PC-3 (cell line): ENCODE measurements at regions not wholly inside any gene's neighbourhood (a gene's known extent, or its start where the extent isn't known, plus 50 kb on each side); places are given as distances from the start of the nearest gene placed in this dataset.

Experiments
- ATAC-seq: fragments of 200-7000 bp; cut with Tn5 transposase; 2 replicates; pipeline ENCODE4 v1.9.1; 2020; ENCODE audit warnings: mild to moderate bottlenecking, moderate library complexity
- BruUV-seq: library from RNA; stranded (reverse); fragments of 400-500 nt; replicated peaks from 2 replicates; lab custom pipeline; 2021; lab: Mats Ljungman, UMichigan
- CTCF ChIA-PET: fragments of 300-600 bp; sonication (Branson Sonifier 250); formaldehyde crosslinking; loops from one replicate; lab custom pipeline; 2022; ENCODE audit warnings: antibody characterized with exemption; lab: Charles Lee
- POLR2A ChIA-PET: fragments of 300-600 bp; sonication (Branson Sonifier 250); formaldehyde crosslinking; loops from one replicate; lab custom pipeline; 2022; ENCODE audit warnings: antibody characterized with exemption; ENCODE audit not compliant: unreplicated experiment; lab: Charles Lee
- DNase-seq: peaks from one replicate; pipeline ENCODE4 v3.0.0-alpha.2; 2015
- H2AFZ ChIP-seq: fragments of 300-600 bp; sonication (generic); 2 replicates; pipeline ENCODE4 v1.6.0; 2016; ENCODE audit warnings: antibody characterized with exemption, low read length
- H3F3A ChIP-seq: fragments of 300-600 bp; sonication (generic); one replicate; pipeline ENCODE4 v1.6.0; 2017; ENCODE audit warnings: antibody characterized with exemption, low read length, control low read depth, mild to moderate bottlenecking; ENCODE audit not compliant: unreplicated experiment
- H3K27ac ChIP-seq: fragments of 300-600 bp; sonication (generic); 2 replicates; pipeline ENCODE4 v1.5.1; 2016; ENCODE audit warnings: mild to moderate bottlenecking, low read length
- H3K27me3 ChIP-seq: fragments of 300-600 bp; sonication (generic); 2 replicates; pipeline ENCODE4 v1.6.1; 2016; ENCODE audit warnings: low read length, mixed read lengths
- H3K36me3 ChIP-seq: fragments of 300-600 bp; sonication (generic); 2 replicates; pipeline ENCODE4 v1.6.1; 2016; ENCODE audit warnings: low read depth, mixed run types, low read length, mixed read lengths
- H3K4me1 ChIP-seq: fragments of 300-600 bp; sonication (generic); 2 replicates; pipeline ENCODE4 v1.5.1; 2016; ENCODE audit warnings: low read length; ENCODE audit not compliant: insufficient read depth
- H3K4me2 ChIP-seq: fragments of 300-600 bp; sonication (generic); 2 replicates; pipeline ENCODE4 v1.6.0; 2016; ENCODE audit warnings: low read length
- H3K4me3 ChIP-seq: fragments of 300-600 bp; sonication (generic); 2 replicates; pipeline ENCODE4 v1.5.1; 2016; ENCODE audit warnings: mild to moderate bottlenecking, low read length, mixed read lengths
- H3K79me2 ChIP-seq: fragments of 300-600 bp; sonication (generic); 2 replicates; pipeline ENCODE4 v1.6.1; 2017; ENCODE audit warnings: low read length, mixed read lengths
- H3K9ac ChIP-seq: fragments of 300-600 bp; sonication (generic); 2 replicates; pipeline ENCODE4 v1.6.0; 2016; ENCODE audit warnings: mild to moderate bottlenecking, low read length
- H3K9me2 ChIP-seq: fragments of 300-600 bp; sonication (generic); replicated peaks from 2 replicates; pipeline ENCODE4 v1.6.1; 2016; ENCODE audit warnings: mixed run types, low read length, mixed read lengths
- H3K9me3 ChIP-seq: fragments of 300-600 bp; sonication (generic); 2 replicates; pipeline ENCODE4 v1.6.1; 2016; ENCODE audit warnings: low read length, mixed read lengths
- H4K20me1 ChIP-seq: fragments of 300-600 bp; sonication (generic); 2 replicates; pipeline ENCODE4 v1.6.1; 2016; ENCODE audit warnings: low read length, mixed read lengths
- EZH2 ChIP-seq: fragments of 300-600 bp; sonication (generic); IDR thresholded peaks from one replicate; pipeline ENCODE4 v1.6.1; 2017; ENCODE audit warnings: antibody characterized with exemption, mild to moderate bottlenecking, low read length; ENCODE audit not compliant: unreplicated experiment
- EZH2phosphoT487 ChIP-seq: fragments of 300-600 bp; sonication (generic); IDR thresholded peaks from 2 replicates; pipeline ENCODE4 v1.6.1; 2018; ENCODE audit warnings: mild to moderate bottlenecking, antibody characterized with exemption, low read length, borderline replicate concordance
- intact Hi-C: fragments of 100-400 bp; cut with micrococcal nuclease; formaldehyde crosslinking; loops from 2 replicates; pipeline ENCODE4 v1.9.0; 2023
- TF ChIP-seq, protein P1 (sequence below): fragments of 300-600 bp; sonication (generic); conservative IDR thresholded peaks from 2 replicates; pipeline ENCODE4 v1.5.1; 2017; ENCODE audit warnings: antibody characterized with exemption, low read depth, mild to moderate bottlenecking, low read length

DNA sequence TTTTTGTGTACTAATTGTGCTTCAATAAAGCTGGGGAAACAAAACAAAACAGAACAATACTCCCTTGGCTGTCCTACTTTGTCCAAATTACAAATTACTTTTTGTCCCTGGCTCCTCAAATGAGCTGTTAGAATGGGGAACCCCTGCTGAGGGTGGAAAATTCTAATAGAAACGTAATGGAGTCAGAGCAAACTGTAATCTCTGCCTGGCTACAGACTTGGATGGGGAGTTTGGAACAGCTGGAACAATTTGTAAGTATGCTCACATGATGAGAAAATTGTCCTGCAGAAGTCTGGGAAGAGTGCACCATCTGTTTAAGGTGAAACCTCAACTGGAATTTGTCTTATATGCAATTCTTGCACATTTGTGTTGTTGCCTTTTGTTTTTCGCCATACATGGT lies 364.4 kb upstream of the CLNK start:
- Histone ChIP-seq H3K27ac (no peak overlapping the region), H3F3A (no peaks in the 10 kb centered on the region), H3K9me2 (no peaks in the 10 kb centered on the region), H3K4me2 (no peak overlapping the region), H3K4me1 (no peaks in the 10 kb centered on the region), H3K4me3 (no peak overlapping the region), H3K9ac (no peak overlapping the region), H3K79me2 (no peaks in the 10 kb centered on the region), H3K36me3 (no peaks in the 10 kb centered on the region), H2AFZ (no peak overlapping the region), H3K27me3 (no peaks in the 10 kb centered on the region), H3K9me3 (no peaks in the 10 kb centered on the region), H4K20me1 (no peaks in the 10 kb centered on the region)
- DNase-seq = no peak
- TF ChIP-seq EZH2 = no peak
- TF ChIP-seq, protein P1, sequence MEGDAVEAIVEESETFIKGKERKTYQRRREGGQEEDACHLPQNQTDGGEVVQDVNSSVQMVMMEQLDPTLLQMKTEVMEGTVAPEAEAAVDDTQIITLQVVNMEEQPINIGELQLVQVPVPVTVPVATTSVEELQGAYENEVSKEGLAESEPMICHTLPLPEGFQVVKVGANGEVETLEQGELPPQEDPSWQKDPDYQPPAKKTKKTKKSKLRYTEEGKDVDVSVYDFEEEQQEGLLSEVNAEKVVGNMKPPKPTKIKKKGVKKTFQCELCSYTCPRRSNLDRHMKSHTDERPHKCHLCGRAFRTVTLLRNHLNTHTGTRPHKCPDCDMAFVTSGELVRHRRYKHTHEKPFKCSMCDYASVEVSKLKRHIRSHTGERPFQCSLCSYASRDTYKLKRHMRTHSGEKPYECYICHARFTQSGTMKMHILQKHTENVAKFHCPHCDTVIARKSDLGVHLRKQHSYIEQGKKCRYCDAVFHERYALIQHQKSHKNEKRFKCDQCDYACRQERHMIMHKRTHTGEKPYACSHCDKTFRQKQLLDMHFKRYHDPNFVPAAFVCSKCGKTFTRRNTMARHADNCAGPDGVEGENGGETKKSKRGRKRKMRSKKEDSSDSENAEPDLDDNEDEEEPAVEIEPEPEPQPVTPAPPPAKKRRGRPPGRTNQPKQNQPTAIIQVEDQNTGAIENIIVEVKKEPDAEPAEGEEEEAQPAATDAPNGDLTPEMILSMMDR = no peak
- TF ChIP-seq EZH2phosphoT487 = no peak
- no TSS peak for BruUV-seq
- ChIA-PET POLR2A (no interaction called here), CTCF (no interaction called here)
- no peak for ATAC-seq
- intact Hi-C loops = no loop called here

DNA sequence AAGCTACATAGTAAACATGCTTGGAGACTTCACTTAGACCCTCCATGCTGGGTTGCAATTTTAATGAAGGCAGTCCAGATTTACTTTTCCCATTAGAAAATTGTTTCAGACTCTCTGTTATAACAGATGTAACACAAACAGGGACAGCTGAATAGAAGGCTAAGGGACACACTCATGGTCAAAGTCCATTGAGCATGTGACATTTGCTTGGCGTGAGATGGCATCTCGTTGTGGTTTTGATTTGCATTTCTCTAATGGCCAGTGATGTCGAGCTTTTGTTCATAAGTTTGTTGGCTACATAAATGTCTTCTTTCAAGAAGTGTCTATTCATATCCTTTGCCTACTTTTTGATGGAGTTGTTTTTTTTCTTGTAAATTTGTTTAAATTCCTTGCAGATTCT lies 358.2 kb upstream of the CLNK start:
- H3K4me2 ChIP-seq = no peak overlapping the region
- intact Hi-C loops = no loop called here
- no peaks in the 10 kb centered on the region for H3K9me3 ChIP-seq
- no peaks in the 10 kb centered on the region for H3K36me3 ChIP-seq
- H3K27me3 ChIP-seq = no peaks in the 10 kb centered on the region
- no peak overlapping the region for H3K4me3 ChIP-seq
- BruUV-seq = no TSS peak
- CTCF ChIA-PET = no interaction called here
- H2AFZ ChIP-seq = no peak overlapping the region
- H3K9me2 ChIP-seq = no peaks in the 10 kb centered on the region
- no peak overlapping the region for H3K9ac ChIP-seq
- no peak for DNase-seq
- no peaks in the 10 kb centered on the region for H3F3A ChIP-seq
- TF ChIP-seq, protein P1 = no peak
- no peak for TF ChIP-seq EZH2phosphoT487
- TF ChIP-seq EZH2 = no peak
- no peaks in the 10 kb centered on the region for H3K4me1 ChIP-seq
- no peaks in the 10 kb centered on the region for H4K20me1 ChIP-seq
- no peak overlapping the region for H3K27ac ChIP-seq
- ATAC-seq = no peak
- no peaks in the 10 kb centered on the region for H3K79me2 ChIP-seq
- POLR2A ChIA-PET = no interaction called here

DNA sequence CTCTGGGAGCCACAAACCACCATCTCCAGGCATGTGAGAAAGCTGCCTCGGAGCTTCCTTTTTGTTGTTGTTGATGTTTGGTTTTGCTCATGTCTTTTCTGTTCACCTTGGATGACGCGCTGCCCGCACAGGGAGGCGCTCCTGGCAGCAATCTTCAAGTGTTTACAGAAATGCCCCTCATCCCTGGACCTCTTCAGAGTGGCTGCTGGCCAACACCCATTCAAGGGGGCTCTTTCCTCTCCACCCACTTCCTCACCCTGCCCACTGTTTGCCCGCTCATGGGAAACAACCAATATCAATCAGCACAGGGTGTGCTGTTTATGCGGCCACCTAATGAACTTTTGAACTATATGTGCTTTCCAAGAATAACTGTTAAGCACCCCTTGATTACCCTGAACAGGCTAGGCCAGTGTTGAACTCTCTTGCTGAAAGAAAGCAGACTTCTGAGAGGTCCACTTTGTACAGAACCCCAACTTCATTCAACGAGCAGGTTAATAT lies 355.1 kb upstream of the CLNK start:
- no peaks in the 10 kb centered on the region for H3F3A ChIP-seq
- H3K27me3 ChIP-seq = no peaks in the 10 kb centered on the region
- ChIA-PET CTCF (no interaction called here), POLR2A (no interaction called here)
- no peaks in the 10 kb centered on the region for H3K9me3 ChIP-seq
- intact Hi-C loops = no loop called here
- no peak overlapping the region for H2AFZ ChIP-seq
- H3K79me2 ChIP-seq = no peaks in the 10 kb centered on the region
- DNase-seq (no peak), ATAC-seq (no peak)
- H3K4me2 ChIP-seq = no peak overlapping the region
- no peak overlapping the region for H3K27ac ChIP-seq
- H3K36me3 ChIP-seq = no peaks in the 10 kb centered on the region
- no peak overlapping the region for H3K4me3 ChIP-seq
- no peak overlapping the region for H3K9ac ChIP-seq
- no TSS peak for BruUV-seq
- H3K9me2 ChIP-seq = no peaks in the 10 kb centered on the region
- TF ChIP-seq, protein P1 = no peak
- TF ChIP-seq EZH2 (no peak), EZH2phosphoT487 (no peak)
- H3K4me1 ChIP-seq = no peaks in the 10 kb centered on the region
- H4K20me1 ChIP-seq = no peaks in the 10 kb centered on the region
